GM12874 (cell line): ENCODE measurements at regions not wholly inside any gene's neighbourhood (a gene's known extent, or its start where the extent isn't known, plus 50 kb on each side); places are given as distances from the start of the nearest gene placed in this dataset.

Experiments
- CTCF ChIP-seq: IDR thresholded peaks from 2 replicates; pipeline ENCODE4 v1.5.1; 2011; ENCODE audit warnings: low read depth, mild to moderate bottlenecking, control low read depth, low read length, moderate library complexity; ENCODE audit not compliant: insufficient read depth

- no peak for TF ChIP-seq CTCF
These were observed 1295.1 kb downstream of the TYW1 start for GRCh38 chr7:68291710-68292109.

- no peak for TF ChIP-seq CTCF
These were observed 1298.8 kb downstream of the TYW1 start for GRCh38 chr7:68295386-68295785.

DNA sequence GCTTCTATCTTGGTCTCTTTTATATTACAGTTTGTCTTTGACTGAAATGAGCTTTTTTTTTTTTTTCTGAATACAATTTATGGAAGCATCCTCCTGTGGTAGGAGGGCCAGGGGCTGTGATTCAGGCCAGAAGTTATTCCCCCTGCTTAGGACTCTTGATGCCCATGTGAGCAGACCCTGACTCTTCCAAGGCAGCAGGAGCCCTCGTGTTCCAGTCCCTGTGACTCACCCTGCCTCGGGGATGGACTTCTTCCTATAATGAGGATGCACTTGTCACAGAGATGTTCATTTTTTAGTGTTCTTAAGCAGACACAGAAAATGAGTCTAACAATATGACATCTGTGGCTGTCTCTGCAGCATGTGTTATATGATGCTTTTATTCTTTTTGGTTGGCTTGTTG is 1293.7 kb upstream of the AUTS2 start:
- no peak for TF ChIP-seq CTCF

DNA sequence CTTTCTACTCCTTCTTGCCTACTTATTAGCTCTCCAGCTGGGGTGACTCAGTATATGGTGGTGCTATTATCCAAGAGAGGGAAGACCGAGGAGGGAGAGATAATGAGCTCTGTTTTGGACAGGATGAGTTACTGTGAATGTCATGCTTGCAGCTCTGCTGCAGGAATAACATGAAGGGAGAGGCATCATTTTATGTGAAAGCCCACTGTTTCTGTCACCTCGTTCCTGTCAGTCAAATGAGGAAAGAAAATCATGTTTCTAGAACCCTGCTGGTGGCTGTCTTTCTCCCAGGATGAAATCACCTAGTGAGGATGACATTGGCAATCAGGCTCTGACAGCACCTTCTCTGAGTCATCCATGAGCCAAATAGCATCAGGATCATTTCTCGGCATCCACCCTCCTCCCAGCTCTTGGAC is 1291.6 kb upstream of the AUTS2 start:
- no peak for TF ChIP-seq CTCF

GRCh38 chr7:68309271-68309670 is 1289.0 kb upstream of the AUTS2 start:
- no peak for TF ChIP-seq CTCF

DNA sequence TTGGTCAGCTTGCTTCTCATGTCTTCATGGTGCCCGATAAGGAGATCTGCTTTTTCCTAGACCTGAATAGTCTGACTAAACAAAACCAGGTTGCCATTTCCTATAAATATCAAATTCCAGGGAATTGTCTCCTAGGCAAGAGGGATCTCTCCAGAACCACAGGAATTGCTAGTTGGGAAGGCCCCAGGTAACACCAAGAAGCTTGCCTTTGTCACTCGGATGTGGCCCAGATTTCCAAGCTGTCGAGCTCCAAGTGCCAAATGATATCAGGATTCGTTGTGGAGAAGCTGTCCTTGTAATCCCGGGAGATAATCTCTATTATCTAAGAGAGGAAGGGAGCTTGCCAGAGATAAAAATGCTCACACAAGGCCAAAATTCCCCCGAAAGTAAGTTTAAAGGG is 1288.5 kb upstream of the AUTS2 start:
- no peak for TF ChIP-seq CTCF

DNA sequence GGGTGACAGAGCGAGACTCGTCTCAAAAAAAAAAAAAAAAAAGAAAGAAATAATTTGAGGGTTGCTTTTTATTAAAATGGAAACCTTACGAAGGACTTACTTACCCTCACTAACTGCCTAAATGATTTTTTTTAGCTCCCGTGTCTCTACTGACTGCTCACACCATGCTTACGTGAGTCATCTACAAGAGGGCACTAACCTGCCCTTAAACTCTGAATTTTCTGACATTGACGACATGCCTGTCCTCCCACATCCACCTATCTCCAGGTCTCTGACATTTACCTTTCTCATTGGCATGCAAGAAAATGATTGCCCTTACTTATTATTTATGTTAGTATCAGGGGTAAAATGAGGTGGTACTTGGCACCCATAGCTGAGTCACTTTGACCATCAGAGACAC is 1286.3 kb upstream of the AUTS2 start:
- no peak for TF ChIP-seq CTCF

DNA sequence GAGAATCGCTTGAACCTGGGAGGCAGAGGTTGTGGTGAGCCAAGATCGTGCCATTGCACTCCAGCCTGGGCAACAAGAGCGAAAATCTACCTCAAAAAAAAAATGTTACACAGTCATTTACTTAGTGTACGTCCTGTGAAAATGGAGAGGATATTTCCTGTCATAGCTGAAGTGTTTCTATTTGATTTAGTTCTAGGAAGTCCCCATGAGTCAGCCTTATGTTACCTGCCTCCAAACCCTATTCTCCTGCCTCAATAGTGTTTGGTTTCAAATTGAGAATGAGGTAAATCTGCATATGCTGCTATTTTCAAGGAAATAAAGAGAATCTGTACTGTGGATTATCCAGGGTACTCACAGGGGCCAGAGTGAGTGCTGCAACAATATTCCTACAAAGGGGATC is 1284.5 kb upstream of the AUTS2 start:
- no peak for TF ChIP-seq CTCF
